Chondrocyte (in vitro differentiated cells): ENCODE measurements at regions not wholly inside any gene's neighbourhood (a gene's known extent, or its start where the extent isn't known, plus 50 kb on each side); places are given as distances from the start of the nearest gene placed in this dataset.

Source experiments
- DNase-seq: peaks from one replicate; pipeline ENCODE4 v3.0.0; 2021; ENCODE audit warnings: mixed read lengths, low spot score
- H3K27ac Mint-ChIP-seq: one replicate; pipeline ENCODE4 v1.8.0; 2021; ENCODE audit warnings: mild to moderate bottlenecking, moderate library complexity, mixed read lengths; ENCODE audit not compliant: unreplicated experiment
- H3K27me3 Mint-ChIP-seq: 2 replicates; pipeline ENCODE4 v1.8.0; 2021; ENCODE audit warnings: low read depth, mixed read lengths
- H3K36me3 Mint-ChIP-seq: 2 replicates; pipeline ENCODE4 v1.8.0; 2021; ENCODE audit warnings: low read depth, mixed read lengths
- H3K4me1 Mint-ChIP-seq: 2 replicates; pipeline ENCODE4 v1.8.0; 2021; ENCODE audit warnings: low read depth, mild to moderate bottlenecking, mixed read lengths
- H3K4me3 Mint-ChIP-seq: one replicate; pipeline ENCODE4 v1.8.0; 2021; ENCODE audit warnings: mild to moderate bottlenecking, moderate library complexity, mixed read lengths; ENCODE audit not compliant: unreplicated experiment
- H3K9me3 Mint-ChIP-seq: 2 replicates; pipeline ENCODE4 v1.8.0; 2021; ENCODE audit warnings: low read depth, mixed read lengths
- CTCF ChIP-seq: fragments of 200-600 bp; sonication (generic); IDR thresholded peaks from 2 replicates; pipeline ENCODE4 v1.5.0; 2021; ENCODE audit warnings: antibody characterized with exemption, mild to moderate bottlenecking, moderate library complexity

GRCh38 chr2:118633371-118634018 lies 214.0 kb downstream of the EN1 start:
- TF ChIP-seq CTCF = no peak

GRCh38 chr2:118632921-118633320 lies 214.5 kb downstream of the EN1 start:
- DNase-seq = no peak
- no peaks in the 10 kb centered on the region for H3K36me3 Mint-ChIP-seq
- no peak overlapping the region for H3K4me3 Mint-ChIP-seq
- H3K27ac Mint-ChIP-seq = no peak overlapping the region
- peaks cover 4% of the 10 kb centered on the region for H3K9me3 Mint-ChIP-seq
- peaks cover 22% of the 10 kb centered on the region for H3K27me3 Mint-ChIP-seq
- no peaks in the 10 kb centered on the region for H3K4me1 Mint-ChIP-seq
- no peak for TF ChIP-seq CTCF

More at GRCh38 chr2:118633371-118634018, 214.0 kb downstream of the EN1 start:
- Mint-ChIP-seq H3K4me1 (no peaks in the 10 kb centered on the region), H3K4me3 (no peak overlapping the region), H3K27me3 (peaks cover 22% of the 10 kb centered on the region), H3K9me3 (peaks cover 4% of the 10 kb centered on the region), H3K27ac (no peak overlapping the region), H3K36me3 (no peaks in the 10 kb centered on the region)
- no peak for DNase-seq

- Mint-ChIP-seq H3K4me1 (no peaks in the 10 kb centered on the region), H3K27ac (no peak overlapping the region), H3K27me3 (peaks cover 28% of the 10 kb centered on the region), H3K36me3 (no peaks in the 10 kb centered on the region), H3K9me3 (peaks cover 6% of the 10 kb centered on the region), H3K4me3 (no peak overlapping the region)
- DNase-seq = no peak
- no peak for TF ChIP-seq CTCF
Measured at GRCh38 chr2:118627156-118627555, 220.3 kb downstream of the EN1 start.

- Mint-ChIP-seq H3K4me3 (no peak overlapping the region), H3K27me3 (peaks cover 23% of the 10 kb centered on the region), H3K36me3 (no peaks in the 10 kb centered on the region), H3K9me3 (peaks cover 6% of the 10 kb centered on the region), H3K27ac (no peak overlapping the region), H3K4me1 (no peaks in the 10 kb centered on the region)
- no peak for TF ChIP-seq CTCF
- no peak for DNase-seq
Measured at GRCh38 chr2:118622913-118623312, 224.5 kb downstream of the EN1 start.

GRCh38 chr2:118622108-118622507 lies 225.3 kb downstream of the EN1 start:
- Mint-ChIP-seq H3K27ac (no peak overlapping the region), H3K27me3 (peaks cover 18% of the 10 kb centered on the region), H3K36me3 (no peaks in the 10 kb centered on the region), H3K4me1 (no peaks in the 10 kb centered on the region), H3K4me3 (no peak overlapping the region), H3K9me3 (peaks cover 1% of the 10 kb centered on the region)
- TF ChIP-seq CTCF = no peak
- DNase-seq = no peak
